GM23338 (cell line): ENCODE measurements at regions not wholly inside any gene's neighbourhood (a gene's known extent, or its start where the extent isn't known, plus 50 kb on each side); places are given as distances from the start of the nearest gene placed in this dataset. TPM values are rescaled to one million over a fixed set of nuclear protein-coding genes. Genes with fewer than 3 reads are reported as not detected.
A peak's percentile ranks its signal among the peaks of the same experiment; 100 is the strongest.

ENCODE experiments used
- CREB1 ChIP-seq: fragments of 250-450 bp; sonication (Bioruptor Pico); IDR thresholded peaks from 2 replicates; pipeline ENCODE4 v1.5.0; 2020; ENCODE audit warnings: low read depth, mild to moderate bottlenecking, moderate library complexity
- EZH2 ChIP-seq: fragments of 200-600 bp; sonication (generic); IDR thresholded peaks from one replicate; pipeline ENCODE4 v1.8.0; 2017; ENCODE audit warnings: antibody characterized with exemption, mild to moderate bottlenecking, low read depth; ENCODE audit not compliant: unreplicated experiment
- POLR2AphosphoS5 ChIP-seq: IDR thresholded peaks from 2 replicates; pipeline ENCODE4 v1.6.1; 2016; ENCODE audit warnings: antibody characterized with exemption, low read depth
- ZNF114 ChIP-seq: fragments of 250-450 bp; sonication (Bioruptor Pico); IDR thresholded peaks from 2 replicates; pipeline ENCODE4 v1.5.0; 2020; ENCODE audit warnings: mild to moderate bottlenecking, moderate library complexity
- small RNA-seq: library from RNA; depleted of rRNA; stranded (forward); fragments of <200 nt; gene quantifications from one replicate; pipeline ENCODE3, GENCODE V24; 2014; ENCODE audit warnings: low replicate concordance
- TF ChIP-seq, protein P1 (sequence below): fragments of 250-450 bp; sonication (Bioruptor Pico); IDR thresholded peaks from 2 replicates; pipeline ENCODE4 v1.5.0; 2020; ENCODE audit warnings: mild to moderate bottlenecking, moderate library complexity
- TF ChIP-seq, protein P2 (sequence below): IDR thresholded peaks from 2 replicates; pipeline ENCODE4 v1.6.1; 2016; ENCODE audit warnings: antibody characterized with exemption
- TF ChIP-seq, protein P3 (sequence below), 2 experiments: fragments of 200-600 bp in 1 of 2; sonication (generic) in 1 of 2; conservative IDR thresholded peaks; 2 replicates each; pipeline versions ENCODE4 v1.5.1 to v1.6.1; 2016 to 2017; ENCODE audit warnings: antibody characterized with exemption in 2 of 2, low read depth in 2 of 2, mild to moderate bottlenecking in 2 of 2, moderate library complexity in 1 of 2
- TF ChIP-seq, protein P4 (sequence below): IDR thresholded peaks from one replicate; pipeline ENCODE4 v1.6.1; 2018; ENCODE audit warnings: antibody characterized with exemption; ENCODE audit not compliant: unreplicated experiment

DNA sequence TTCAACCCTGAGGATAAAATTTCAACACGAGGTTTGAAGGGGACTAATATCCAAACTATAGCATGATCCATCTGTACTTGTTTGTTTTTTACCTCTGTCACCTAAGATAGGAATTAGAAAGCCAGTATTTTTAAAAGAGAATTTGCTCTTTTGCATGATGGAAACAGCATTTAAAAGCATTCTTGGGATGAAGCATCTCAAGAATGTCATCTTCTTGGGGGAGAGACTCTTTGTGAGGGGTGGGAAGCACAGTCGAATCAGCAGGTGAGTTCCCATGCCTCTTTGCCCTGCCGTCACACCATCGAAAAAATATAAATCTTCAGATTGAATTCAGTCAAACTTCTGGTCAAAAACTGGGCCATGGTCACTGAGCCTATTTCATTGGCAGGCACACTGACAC is 55.3 kb upstream of the BCHE start (continued):
- TF ChIP-seq, protein P1, sequence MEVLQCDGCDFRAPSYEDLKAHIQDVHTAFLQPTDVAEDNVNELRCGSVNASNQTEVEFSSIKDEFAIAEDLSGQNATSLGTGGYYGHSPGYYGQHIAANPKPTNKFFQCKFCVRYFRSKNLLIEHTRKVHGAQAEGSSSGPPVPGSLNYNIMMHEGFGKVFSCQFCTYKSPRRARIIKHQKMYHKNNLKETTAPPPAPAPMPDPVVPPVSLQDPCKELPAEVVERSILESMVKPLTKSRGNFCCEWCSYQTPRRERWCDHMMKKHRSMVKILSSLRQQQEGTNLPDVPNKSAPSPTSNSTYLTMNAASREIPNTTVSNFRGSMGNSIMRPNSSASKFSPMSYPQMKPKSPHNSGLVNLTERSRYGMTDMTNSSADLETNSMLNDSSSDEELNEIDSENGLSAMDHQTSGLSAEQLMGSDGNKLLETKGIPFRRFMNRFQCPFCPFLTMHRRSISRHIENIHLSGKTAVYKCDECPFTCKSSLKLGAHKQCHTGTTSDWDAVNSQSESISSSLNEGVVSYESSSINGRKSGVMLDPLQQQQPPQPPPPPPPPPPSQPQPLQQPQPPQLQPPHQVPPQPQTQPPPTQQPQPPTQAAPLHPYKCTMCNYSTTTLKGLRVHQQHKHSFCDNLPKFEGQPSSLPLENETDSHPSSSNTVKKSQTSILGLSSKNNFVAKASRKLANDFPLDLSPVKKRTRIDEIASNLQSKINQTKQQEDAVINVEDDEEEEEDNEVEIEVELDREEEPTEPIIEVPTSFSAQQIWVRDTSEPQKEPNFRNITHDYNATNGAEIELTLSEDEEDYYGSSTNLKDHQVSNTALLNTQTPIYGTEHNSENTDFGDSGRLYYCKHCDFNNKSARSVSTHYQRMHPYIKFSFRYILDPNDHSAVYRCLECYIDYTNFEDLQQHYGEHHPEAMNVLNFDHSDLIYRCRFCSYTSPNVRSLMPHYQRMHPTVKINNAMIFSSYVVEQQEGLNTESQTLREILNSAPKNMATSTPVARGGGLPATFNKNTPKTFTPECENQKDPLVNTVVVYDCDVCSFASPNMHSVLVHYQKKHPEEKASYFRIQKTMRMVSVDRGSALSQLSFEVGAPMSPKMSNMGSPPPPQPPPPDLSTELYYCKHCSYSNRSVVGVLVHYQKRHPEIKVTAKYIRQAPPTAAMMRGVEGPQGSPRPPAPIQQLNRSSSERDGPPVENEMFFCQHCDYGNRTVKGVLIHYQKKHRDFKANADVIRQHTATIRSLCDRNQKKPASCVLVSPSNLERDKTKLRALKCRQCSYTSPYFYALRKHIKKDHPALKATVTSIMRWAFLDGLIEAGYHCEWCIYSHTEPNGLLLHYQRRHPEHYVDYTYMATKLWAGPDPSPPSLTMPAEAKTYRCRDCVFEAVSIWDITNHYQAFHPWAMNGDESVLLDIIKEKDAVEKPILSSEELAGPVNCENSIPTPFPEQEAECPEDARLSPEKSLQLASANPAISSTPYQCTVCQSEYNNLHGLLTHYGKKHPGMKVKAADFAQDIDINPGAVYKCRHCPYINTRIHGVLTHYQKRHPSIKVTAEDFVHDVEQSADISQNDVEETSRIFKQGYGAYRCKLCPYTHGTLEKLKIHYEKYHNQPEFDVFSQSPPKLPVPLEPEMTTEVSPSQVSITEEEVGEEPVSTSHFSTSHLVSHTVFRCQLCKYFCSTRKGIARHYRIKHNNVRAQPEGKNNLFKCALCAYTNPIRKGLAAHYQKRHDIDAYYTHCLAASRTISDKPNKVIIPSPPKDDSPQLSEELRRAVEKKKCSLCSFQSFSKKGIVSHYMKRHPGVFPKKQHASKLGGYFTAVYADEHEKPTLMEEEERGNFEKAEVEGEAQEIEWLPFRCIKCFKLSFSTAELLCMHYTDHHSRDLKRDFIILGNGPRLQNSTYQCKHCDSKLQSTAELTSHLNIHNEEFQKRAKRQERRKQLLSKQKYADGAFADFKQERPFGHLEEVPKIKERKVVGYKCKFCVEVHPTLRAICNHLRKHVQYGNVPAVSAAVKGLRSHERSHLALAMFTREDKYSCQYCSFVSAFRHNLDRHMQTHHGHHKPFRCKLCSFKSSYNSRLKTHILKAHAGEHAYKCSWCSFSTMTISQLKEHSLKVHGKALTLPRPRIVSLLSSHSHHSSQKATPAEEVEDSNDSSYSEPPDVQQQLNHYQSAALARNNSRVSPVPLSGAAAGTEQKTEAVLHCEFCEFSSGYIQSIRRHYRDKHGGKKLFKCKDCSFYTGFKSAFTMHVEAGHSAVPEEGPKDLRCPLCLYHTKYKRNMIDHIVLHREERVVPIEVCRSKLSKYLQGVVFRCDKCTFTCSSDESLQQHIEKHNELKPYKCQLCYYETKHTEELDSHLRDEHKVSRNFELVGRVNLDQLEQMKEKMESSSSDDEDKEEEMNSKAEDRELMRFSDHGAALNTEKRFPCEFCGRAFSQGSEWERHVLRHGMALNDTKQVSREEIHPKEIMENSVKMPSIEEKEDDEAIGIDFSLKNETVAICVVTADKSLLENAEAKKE (CRISPR knock-in tag), result no peak
- TF ChIP-seq POLR2AphosphoS5 (0 out of 2 replicates have a peak, but pooled peaks have one; percentile 23), EZH2 (no peak), ZNF114 (CRISPR knock-in tag) (no peak), CREB1 (CRISPR knock-in tag) (no peak)
- TF ChIP-seq, protein P2, sequence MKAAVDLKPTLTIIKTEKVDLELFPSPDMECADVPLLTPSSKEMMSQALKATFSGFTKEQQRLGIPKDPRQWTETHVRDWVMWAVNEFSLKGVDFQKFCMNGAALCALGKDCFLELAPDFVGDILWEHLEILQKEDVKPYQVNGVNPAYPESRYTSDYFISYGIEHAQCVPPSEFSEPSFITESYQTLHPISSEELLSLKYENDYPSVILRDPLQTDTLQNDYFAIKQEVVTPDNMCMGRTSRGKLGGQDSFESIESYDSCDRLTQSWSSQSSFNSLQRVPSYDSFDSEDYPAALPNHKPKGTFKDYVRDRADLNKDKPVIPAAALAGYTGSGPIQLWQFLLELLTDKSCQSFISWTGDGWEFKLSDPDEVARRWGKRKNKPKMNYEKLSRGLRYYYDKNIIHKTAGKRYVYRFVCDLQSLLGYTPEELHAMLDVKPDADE, result no peak
- TF ChIP-seq, protein P3, sequence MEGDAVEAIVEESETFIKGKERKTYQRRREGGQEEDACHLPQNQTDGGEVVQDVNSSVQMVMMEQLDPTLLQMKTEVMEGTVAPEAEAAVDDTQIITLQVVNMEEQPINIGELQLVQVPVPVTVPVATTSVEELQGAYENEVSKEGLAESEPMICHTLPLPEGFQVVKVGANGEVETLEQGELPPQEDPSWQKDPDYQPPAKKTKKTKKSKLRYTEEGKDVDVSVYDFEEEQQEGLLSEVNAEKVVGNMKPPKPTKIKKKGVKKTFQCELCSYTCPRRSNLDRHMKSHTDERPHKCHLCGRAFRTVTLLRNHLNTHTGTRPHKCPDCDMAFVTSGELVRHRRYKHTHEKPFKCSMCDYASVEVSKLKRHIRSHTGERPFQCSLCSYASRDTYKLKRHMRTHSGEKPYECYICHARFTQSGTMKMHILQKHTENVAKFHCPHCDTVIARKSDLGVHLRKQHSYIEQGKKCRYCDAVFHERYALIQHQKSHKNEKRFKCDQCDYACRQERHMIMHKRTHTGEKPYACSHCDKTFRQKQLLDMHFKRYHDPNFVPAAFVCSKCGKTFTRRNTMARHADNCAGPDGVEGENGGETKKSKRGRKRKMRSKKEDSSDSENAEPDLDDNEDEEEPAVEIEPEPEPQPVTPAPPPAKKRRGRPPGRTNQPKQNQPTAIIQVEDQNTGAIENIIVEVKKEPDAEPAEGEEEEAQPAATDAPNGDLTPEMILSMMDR (conservative IDR thresholded peaks at IDR 0.05; ENCODE audit: low read depth in 2 of 2), result no peak
- TF ChIP-seq, protein P4, sequence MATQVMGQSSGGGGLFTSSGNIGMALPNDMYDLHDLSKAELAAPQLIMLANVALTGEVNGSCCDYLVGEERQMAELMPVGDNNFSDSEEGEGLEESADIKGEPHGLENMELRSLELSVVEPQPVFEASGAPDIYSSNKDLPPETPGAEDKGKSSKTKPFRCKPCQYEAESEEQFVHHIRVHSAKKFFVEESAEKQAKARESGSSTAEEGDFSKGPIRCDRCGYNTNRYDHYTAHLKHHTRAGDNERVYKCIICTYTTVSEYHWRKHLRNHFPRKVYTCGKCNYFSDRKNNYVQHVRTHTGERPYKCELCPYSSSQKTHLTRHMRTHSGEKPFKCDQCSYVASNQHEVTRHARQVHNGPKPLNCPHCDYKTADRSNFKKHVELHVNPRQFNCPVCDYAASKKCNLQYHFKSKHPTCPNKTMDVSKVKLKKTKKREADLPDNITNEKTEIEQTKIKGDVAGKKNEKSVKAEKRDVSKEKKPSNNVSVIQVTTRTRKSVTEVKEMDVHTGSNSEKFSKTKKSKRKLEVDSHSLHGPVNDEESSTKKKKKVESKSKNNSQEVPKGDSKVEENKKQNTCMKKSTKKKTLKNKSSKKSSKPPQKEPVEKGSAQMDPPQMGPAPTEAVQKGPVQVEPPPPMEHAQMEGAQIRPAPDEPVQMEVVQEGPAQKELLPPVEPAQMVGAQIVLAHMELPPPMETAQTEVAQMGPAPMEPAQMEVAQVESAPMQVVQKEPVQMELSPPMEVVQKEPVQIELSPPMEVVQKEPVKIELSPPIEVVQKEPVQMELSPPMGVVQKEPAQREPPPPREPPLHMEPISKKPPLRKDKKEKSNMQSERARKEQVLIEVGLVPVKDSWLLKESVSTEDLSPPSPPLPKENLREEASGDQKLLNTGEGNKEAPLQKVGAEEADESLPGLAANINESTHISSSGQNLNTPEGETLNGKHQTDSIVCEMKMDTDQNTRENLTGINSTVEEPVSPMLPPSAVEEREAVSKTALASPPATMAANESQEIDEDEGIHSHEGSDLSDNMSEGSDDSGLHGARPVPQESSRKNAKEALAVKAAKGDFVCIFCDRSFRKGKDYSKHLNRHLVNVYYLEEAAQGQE, result no peak

Small RNAs in the stretch of these regions (small RNA-seq; reads per million reads assigned to genes)
- gene AC069439.1, result not detected
- not detected for gene AC072046.1
- not detected for gene AC072046.2
- gene MTND4LP10, result not detected
- not detected for gene RN7SKP298
